HG02798 (cell line): ENCODE measurements at regions not wholly inside any gene's neighbourhood (a gene's known extent, or its start where the extent isn't known, plus 50 kb on each side); places are given as distances from the start of the nearest gene placed in this dataset.

Source experiments
- ATAC-seq: cut with Tn5 transposase; IDR thresholded peaks from one replicate; pipeline ENCODE4 v1.9.1; 2021; ENCODE audit warnings: mild to moderate bottlenecking; ENCODE audit not compliant: unreplicated experiment, poor library complexity

GRCh38 chr6:56865081-56865875 is 89.6 kb upstream of the BEND6 start:
- no peak for ATAC-seq

- no peak for ATAC-seq
These were observed 90.7 kb upstream of the BEND6 start for GRCh38 chr6:56864171-56864616.

GRCh38 chr6:56863366-56863765 is 91.5 kb upstream of the BEND6 start:
- no peak for ATAC-seq

- ATAC-seq = no peak
These were observed 92.3 kb upstream of the BEND6 start for GRCh38 chr6:56862415-56863175.

- ATAC-seq = no peak
These were observed 94.4 kb upstream of the BEND6 start for GRCh38 chr6:56860475-56860874.

GRCh38 chr6:56856036-56856580 is 98.8 kb upstream of the BEND6 start:
- no peak for ATAC-seq

- ATAC-seq = no peak
These were observed 100.8 kb upstream of the BEND6 start for GRCh38 chr6:56854086-56854485.

- ATAC-seq = no peak
These were observed 101.4 kb upstream of the BEND6 start for GRCh38 chr6:56853541-56853940.

GRCh38 chr6:56852260-56853010 is 102.5 kb upstream of the BEND6 start:
- no peak for ATAC-seq

- peak; percentile 94 for ATAC-seq
These were observed 103.2 kb upstream of the BEND6 start for GRCh38 chr6:56851541-56852259.

- ATAC-seq = no peak
These were observed 103.8 kb upstream of the BEND6 start for GRCh38 chr6:56851074-56851473.

GRCh38 chr6:56850626-56851025 is 104.3 kb upstream of the BEND6 start:
- no peak for ATAC-seq

GRCh38 chr6:56849896-56850295 is 105.0 kb upstream of the BEND6 start:
- ATAC-seq = no peak

GRCh38 chr6:56848105-56848504 is 106.8 kb upstream of the BEND6 start:
- ATAC-seq = no peak

- no peak for ATAC-seq
These were observed 109.9 kb upstream of the BEND6 start for GRCh38 chr6:56845032-56845431.

GRCh38 chr6:56843476-56844349 is 111.2 kb upstream of the BEND6 start:
- peak; percentile 88 for ATAC-seq

- ATAC-seq = peak; percentile 23
These were observed 112.0 kb upstream of the BEND6 start for GRCh38 chr6:56842686-56843475.

- ATAC-seq = no peak
These were observed 113.2 kb upstream of the BEND6 start for GRCh38 chr6:56841751-56842150.
